HG03196 (cell line): ENCODE measurements at regions not wholly inside any gene's neighbourhood (a gene's known extent, or its start where the extent isn't known, plus 50 kb on each side); places are given as distances from the start of the nearest gene placed in this dataset.
"Not testable (repeated sequence)": the region's sequence is repeated elsewhere in the genome, so short reads cannot be mapped to it uniquely, and the experiment has no call there.

Experiments
- ATAC-seq: cut with Tn5 transposase; IDR thresholded peaks from one replicate; pipeline ENCODE4 v1.9.1; 2021; ENCODE audit not compliant: unreplicated experiment

GRCh38 chr9:73095425-73095824, 56.2 kb upstream of the ANXA1 start:
- ATAC-seq: no peak

DNA sequence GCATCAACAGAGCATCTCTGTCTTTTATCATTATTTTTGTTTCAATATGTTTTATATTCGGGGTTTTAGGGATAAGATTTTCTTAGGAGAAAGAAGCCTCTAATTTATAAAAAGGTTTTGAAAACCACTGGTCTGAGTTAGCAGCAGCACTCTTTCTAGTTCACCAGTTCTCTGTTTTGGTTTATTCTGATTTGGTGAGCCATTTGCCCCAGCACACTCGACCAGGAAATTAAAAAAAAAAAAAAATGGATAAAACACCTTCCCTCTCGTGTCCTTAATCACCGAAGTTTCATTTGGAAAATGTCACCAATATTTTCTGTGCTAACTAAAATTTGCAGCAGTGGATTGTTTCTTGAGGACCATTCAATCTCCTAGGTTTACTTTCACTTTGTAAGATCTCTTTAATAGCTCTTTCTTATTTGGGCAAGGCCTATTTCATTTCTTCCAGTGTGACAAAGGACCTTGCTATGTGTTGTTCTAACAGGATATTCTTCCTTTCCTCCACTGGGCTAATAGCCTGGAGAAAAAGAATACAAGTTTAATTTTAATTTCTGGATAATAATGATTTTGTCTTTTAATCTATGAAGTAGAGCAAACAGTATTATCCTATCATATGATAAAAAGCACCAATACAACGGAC, 57.8 kb upstream of the ANXA1 start:
- ATAC-seq: no peak

GRCh38 chr9:73093016-73093739, 58.5 kb upstream of the ANXA1 start:
- ATAC-seq: no peak

GRCh38 chr9:73091909-73092308, 59.8 kb upstream of the ANXA1 start:
- ATAC-seq: no peak

DNA sequence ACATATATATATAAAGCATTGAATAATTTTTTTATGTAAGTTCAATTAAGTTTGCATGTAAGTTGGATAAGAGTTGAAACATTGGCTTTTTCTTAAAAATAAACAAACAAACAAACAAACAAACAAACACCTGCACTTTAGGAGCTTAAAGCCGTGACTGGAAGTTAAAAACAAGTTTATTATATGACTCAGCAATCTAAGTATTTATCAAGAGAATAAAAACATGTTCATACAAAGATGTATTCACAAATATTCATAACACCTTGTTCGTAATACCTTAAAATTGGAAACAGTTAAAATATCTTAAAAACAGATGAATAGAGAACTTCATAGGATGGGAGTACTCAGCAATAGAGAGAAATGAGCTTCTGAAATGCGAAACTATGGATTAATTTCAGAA, 61.5 kb upstream of the ANXA1 start:
- ATAC-seq: no peak

- ATAC-seq: no peak
These were observed 62.2 kb upstream of the ANXA1 start for GRCh38 chr9:73089304-73089985.

DNA sequence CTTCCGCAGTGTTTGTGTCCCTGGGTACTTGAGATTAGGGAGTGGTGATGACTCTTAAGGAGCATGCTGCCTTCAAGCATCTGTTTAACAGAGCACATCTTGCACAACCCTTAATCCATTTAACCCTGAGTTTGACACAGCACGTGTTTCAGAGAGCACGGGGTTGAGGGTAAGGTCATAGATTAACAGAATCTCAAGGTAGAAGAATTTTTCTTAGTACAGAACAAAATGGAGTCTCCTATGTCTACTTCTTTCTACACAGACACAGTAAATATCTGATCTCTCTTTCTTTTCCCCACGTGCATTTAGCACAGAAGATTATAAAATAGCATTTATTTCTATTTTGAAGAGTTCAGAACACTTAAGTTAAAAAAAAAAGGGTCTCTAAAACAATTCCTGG, 63.8 kb upstream of the ANXA1 start:
- not testable (repeated sequence) for ATAC-seq

DNA sequence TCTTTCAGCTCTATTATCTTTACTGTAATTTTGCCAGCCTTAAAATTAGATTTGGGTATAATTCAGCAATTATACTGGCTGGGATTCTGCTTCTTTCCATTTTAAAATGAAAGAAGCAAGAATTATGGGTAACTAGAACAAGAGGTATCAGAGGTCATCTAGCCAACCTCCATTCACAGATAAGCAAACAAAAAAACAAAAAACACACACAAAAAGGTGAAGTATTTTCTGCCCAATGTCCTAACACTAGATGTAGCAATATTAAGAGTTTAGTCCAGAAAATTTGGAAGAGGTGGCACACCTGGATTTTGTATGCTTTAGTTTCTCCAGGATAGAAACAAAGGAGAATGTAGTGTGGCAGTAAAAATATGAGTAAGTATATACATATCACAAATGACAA, 68.1 kb upstream of the ANXA1 start:
- no peak for ATAC-seq

- no peak for ATAC-seq
These were observed 69.5 kb upstream of the ANXA1 start for GRCh38 chr9:73081979-73082657.

DNA sequence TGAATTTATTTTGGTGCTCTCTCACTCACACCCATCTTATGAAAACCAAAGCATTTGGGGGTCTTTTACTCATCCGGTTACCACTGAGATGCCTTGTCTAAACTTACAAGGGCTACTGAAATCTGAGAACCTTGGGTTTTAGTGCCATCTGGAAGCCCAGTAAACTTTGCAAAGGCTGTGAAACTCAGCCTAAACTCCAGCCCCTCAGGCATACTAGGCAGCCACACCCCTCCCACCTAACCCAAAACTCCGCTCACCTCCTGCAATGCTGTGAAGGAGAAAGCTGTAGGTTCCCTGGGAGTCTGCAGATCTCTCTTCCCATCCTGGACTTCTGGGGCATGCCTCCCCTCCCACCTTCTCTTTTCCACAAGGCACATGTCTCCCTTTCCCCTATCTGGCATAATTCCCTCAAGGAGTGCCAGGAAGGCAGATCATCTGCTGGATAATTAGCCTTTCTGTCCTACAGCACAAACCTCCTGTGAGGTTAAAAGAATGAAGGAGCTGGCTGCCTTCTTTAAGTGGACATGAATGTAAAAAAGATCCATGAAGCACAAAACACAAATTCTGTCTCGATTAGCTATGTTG, 71.5 kb upstream of the ANXA1 start:
- ATAC-seq: no peak

DNA sequence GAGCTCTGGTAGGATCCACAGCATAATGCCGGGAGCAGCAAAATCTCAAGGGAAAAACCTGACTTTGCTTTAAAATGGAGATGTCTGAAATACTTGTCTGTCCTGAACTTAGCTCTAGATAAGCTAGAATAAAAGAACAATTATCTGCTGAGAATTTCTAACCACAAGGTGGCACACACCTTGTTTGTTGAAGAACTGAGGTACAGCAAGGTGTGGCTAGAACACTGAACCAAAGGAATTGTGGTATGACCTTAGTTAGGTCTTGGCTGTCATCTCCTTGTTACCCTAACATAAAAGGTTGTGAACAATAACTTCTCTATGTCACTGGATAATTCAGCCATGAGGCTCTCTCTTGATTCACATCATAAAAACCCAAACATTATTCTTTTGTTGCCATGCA, 72.3 kb upstream of the ANXA1 start:
- ATAC-seq: no peak

GRCh38 chr9:73077625-73078030, 74.0 kb upstream of the ANXA1 start:
- no peak for ATAC-seq

GRCh38 chr9:73076970-73077369, 74.7 kb upstream of the ANXA1 start:
- no peak for ATAC-seq

DNA sequence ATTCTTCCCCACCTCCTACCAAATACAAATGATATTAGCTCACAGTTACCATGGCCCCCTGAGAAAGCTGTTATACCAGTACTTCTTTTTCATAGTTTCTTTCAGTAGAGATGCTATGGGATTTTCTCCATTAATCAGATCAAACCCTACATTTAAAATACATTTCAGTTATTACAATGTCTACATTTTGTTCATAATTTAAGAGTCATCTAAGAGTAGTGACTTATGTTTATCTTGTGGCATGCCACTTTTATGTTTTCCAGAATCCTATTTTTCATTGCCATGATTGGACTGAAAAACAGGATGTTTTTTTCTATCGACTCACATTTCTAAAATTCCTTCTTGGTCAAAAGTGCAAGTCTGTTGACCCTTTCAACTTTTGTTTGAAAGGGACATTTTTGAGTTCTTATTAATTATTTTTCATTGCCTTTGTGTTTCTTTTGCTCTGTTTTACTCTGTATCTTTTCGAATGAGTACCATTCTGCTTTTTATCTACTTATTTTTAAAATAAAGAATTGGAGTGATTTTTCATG, 77.4 kb upstream of the ANXA1 start:
- ATAC-seq: no peak

DNA sequence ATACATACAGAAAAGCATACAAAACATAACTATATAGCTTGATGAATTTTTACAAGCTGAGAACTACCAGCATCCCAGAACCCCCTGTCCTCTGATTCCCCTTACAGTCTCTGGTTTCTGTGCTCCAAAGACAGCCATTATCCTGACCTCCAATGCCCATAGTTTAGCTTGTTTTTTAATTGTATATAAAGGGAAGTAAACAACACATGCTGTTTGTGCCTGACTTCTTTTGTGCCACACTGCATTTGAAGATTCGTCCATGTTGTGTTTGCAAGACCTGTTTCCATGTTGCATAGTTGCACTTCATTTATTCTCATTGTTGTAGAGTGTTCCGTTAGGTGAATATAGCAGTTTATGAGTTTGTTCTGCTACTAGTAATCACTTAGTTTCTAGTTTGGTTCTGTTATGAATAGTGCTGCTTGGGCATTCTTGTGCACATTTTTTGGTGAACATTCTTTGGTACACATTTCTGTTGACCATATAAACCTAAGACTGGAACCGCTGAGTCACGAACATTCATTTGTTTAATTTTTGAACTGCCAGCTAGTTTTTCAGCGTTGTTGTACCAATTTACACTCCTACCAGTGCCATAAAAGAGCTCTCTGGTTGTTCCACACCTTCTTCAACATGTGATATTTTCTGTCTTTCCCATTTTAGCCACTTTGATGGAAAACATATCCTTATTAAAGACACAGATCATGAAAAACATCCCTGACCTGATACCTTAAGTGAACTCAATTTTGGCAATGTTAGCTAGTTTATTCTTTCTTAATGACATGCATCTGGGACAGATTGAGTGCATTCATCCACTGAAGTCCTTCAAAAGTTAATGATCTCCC, 78.1 kb upstream of the ANXA1 start:
- ATAC-seq: no peak

GRCh38 chr9:73067074-73067473, 84.6 kb upstream of the ANXA1 start:
- no peak for ATAC-seq

GRCh38 chr9:73065439-73065838, 86.2 kb upstream of the ANXA1 start:
- no peak for ATAC-seq

- no peak for ATAC-seq
These were observed 87.3 kb upstream of the ANXA1 start for GRCh38 chr9:73064315-73064714.

DNA sequence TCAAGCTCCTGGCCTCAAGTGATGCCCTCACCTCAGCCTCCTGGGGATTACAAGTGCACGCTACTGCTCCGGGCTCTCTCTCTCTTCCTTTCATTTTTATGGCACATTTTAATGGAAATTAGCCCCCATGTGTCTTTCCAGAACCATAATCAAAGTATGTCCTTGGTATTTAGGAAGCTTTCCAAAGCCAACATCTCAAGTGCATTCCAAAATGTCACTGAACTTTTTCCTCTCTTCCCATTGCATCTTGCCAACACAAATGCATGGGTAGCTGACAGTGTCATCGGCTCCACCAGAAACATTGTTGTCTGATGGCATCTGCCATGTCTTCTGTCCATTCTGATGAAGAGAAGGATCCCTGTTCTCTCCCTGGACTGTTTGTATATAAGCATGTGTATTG, 90.5 kb upstream of the ANXA1 start:
- ATAC-seq: no peak

- ATAC-seq: no peak
These were observed 92.4 kb upstream of the ANXA1 start for GRCh38 chr9:73059247-73059646.
